Thoracic aorta (tissue), 2 donors: ENCODE measurements at regions not wholly inside any gene's neighbourhood (a gene's known extent, or its start where the extent isn't known, plus 50 kb on each side); places are given as distances from the start of the nearest gene placed in this dataset.

ENCODE experiments used
- ATAC-seq: fragments of 150-250 bp; one replicate; pipeline ENCODE4 v1.8.0; 2017; ENCODE audit warnings: low read depth; ENCODE audit not compliant: insufficient number of reproducible peaks, low FRiP score
- DNase-seq: peaks from one replicate; pipeline ENCODE4 v3.0.0-alpha.2; 2020; ENCODE audit warnings: low spot score
- H3K27ac ChIP-seq, 2 donors: fragments of 200-600 bp; sonication (generic); 1 replicate in 1 of 2; 2 replicates in 1 of 2; pipeline ENCODE4 v1.5.1; 2016; ENCODE audit warnings: mild to moderate bottlenecking in 2 of 2, moderate library complexity in 2 of 2
- H3K27me3 ChIP-seq: fragments of 200-600 bp; sonication (generic); replicated peaks from 2 replicates; pipeline ENCODE4 v1.6.0; 2016; ENCODE audit warnings: mild to moderate bottlenecking; ENCODE audit not compliant: insufficient read depth
- H3K36me3 ChIP-seq: fragments of 200-600 bp; sonication (generic); one replicate; pipeline ENCODE4 v1.5.1; 2016
- H3K4me1 ChIP-seq, 2 donors: fragments of 200-600 bp; sonication (generic); 1 replicate in 1 of 2; 2 replicates in 1 of 2; pipeline versions ENCODE4 v1.5.1 to v1.6.0; 2016; ENCODE audit warnings: low read depth in 2 of 2, mild to moderate bottlenecking in 1 of 2; ENCODE audit not compliant: control insufficient read depth in 1 of 2
- H3K4me3 ChIP-seq: fragments of 200-600 bp; sonication (generic); 2 replicates; pipeline ENCODE4 v1.5.1; 2016; ENCODE audit warnings: mild to moderate bottlenecking
- H3K9me3 ChIP-seq: fragments of 200-600 bp; sonication (generic); 2 replicates; pipeline ENCODE4 v1.5.1; 2016
- CTCF ChIP-seq: fragments of 200-600 bp; sonication (generic); IDR thresholded peaks from one replicate; pipeline ENCODE4 v1.5.1; 2019; ENCODE audit warnings: antibody characterized with exemption

- no peaks in the 10 kb centered on the region for H3K4me1 ChIP-seq
- ATAC-seq, result no peak
- DNase-seq, result no peak
- H3K4me3 ChIP-seq, result no peak overlapping the region
- TF ChIP-seq CTCF, result no peak
- H3K27ac ChIP-seq, result no peak overlapping the region
- H3K9me3 ChIP-seq, result no peaks in the 10 kb centered on the region
- no peaks in the 10 kb centered on the region for H3K36me3 ChIP-seq
- no peaks in the 10 kb centered on the region for H3K27me3 ChIP-seq
These were observed 76.4 kb downstream of the ING1 start for GRCh38 chr13:110789871-110790270.

GRCh38 chr13:110790371-110790770, 76.9 kb downstream of the ING1 start:
- Histone ChIP-seq H3K4me1 (no peaks in the 10 kb centered on the region), H3K36me3 (no peaks in the 10 kb centered on the region), H3K4me3 (no peak overlapping the region), H3K27ac (no peak overlapping the region), H3K9me3 (no peaks in the 10 kb centered on the region), H3K27me3 (no peaks in the 10 kb centered on the region)
- ATAC-seq, result no peak
- DNase-seq, result no peak
- no peak for TF ChIP-seq CTCF

GRCh38 chr13:110794209-110794608, 80.7 kb downstream of the ING1 start:
- DNase-seq, result no peak
- Histone ChIP-seq H3K36me3 (no peaks in the 10 kb centered on the region), H3K27ac (no peak overlapping the region), H3K27me3 (no peaks in the 10 kb centered on the region), H3K9me3 (no peaks in the 10 kb centered on the region), H3K4me1 (peaks cover 0 to 8% of the 10 kb centered on the region in 2 donors), H3K4me3 (no peak overlapping the region)
- no peak for TF ChIP-seq CTCF
- ATAC-seq, result no peak

GRCh38 chr13:110797230-110797877, 83.9 kb downstream of the ING1 start:
- Histone ChIP-seq H3K27ac (no peak overlapping the region), H3K36me3 (no peaks in the 10 kb centered on the region), H3K9me3 (no peaks in the 10 kb centered on the region), H3K27me3 (no peaks in the 10 kb centered on the region), H3K4me3 (no peak overlapping the region), H3K4me1 (peaks cover 0 to 20% of the 10 kb centered on the region in 2 donors)
- TF ChIP-seq CTCF, result no peak
- DNase-seq, result no peak
- ATAC-seq, result peak; percentile 29

- DNase-seq, result no peak
- Histone ChIP-seq H3K27me3 (no peaks in the 10 kb centered on the region), H3K4me1 (peaks cover 0 to 20% of the 10 kb centered on the region in 2 donors), H3K9me3 (no peaks in the 10 kb centered on the region), H3K27ac (no peak overlapping the region), H3K4me3 (no peak overlapping the region), H3K36me3 (no peaks in the 10 kb centered on the region)
- no peak for TF ChIP-seq CTCF
- ATAC-seq, result no peak
These were observed 84.8 kb downstream of the ING1 start for GRCh38 chr13:110798081-110798994.
